Keratinocyte (primary cell): ENCODE measurements at regions not wholly inside any gene's neighbourhood (a gene's known extent, or its start where the extent isn't known, plus 50 kb on each side); places are given as distances from the start of the nearest gene placed in this dataset.

Source experiments
- DNase-seq: peaks from one replicate; pipeline ENCODE4 v3.0.0-alpha.2; 2011; ENCODE audit warnings: low read depth, missing footprints, low spot score
- FAIRE-seq: peaks from 2 replicates; lab custom pipeline; 2011; peaks lifted over from hg19 to GRCh38; lab: Jason Lieb, UNC
- H2AFZ ChIP-seq: 2 replicates; pipeline ENCODE4 v1.6.0; 2012; ENCODE audit warnings: low read length, control low read depth, inconsistent platforms; ENCODE audit not compliant: control insufficient read depth
- H3K27ac ChIP-seq: 2 replicates; pipeline ENCODE4 v1.5.1; 2011; ENCODE audit warnings: low read length; ENCODE audit not compliant: control insufficient read depth, insufficient read depth
- H3K27me3 ChIP-seq: 3 replicates; pipeline ENCODE4 v1.6.0; 2011; ENCODE audit warnings: low read length; ENCODE audit not compliant: control insufficient read depth, insufficient read depth; ENCODE audit errors: extremely low read depth
- H3K36me3 ChIP-seq, 2 experiments: 2 replicates in 1 of 2; 3 replicates in 1 of 2; pipeline ENCODE4 v1.5.1; 2011; ENCODE audit warnings: low read length in 2 of 2, mild to moderate bottlenecking in 1 of 2; ENCODE audit not compliant: control insufficient read depth in 2 of 2, insufficient read depth in 2 of 2; ENCODE audit errors: extremely low read depth in 1 of 2
- H3K4me1 ChIP-seq: 3 replicates; pipeline ENCODE4 v1.5.1; 2011; ENCODE audit warnings: low read length; ENCODE audit not compliant: control insufficient read depth, insufficient read depth; ENCODE audit errors: extremely low read depth
- H3K4me2 ChIP-seq: 3 replicates; pipeline ENCODE4 v1.6.0; 2011; ENCODE audit warnings: low read depth, low read length; ENCODE audit not compliant: control insufficient read depth, insufficient read depth; ENCODE audit errors: extremely low read depth
- H3K4me3 ChIP-seq, 3 experiments: fragments of 200-600 bp in 1 of 3; sonication (generic) in 1 of 3; 2 replicates in 2 of 3; 3 replicates in 1 of 3; pipeline ENCODE4 v1.5.1; 2011 to 2016; ENCODE audit warnings: low read length in 3 of 3, mild to moderate bottlenecking in 3 of 3, control low read depth in 2 of 3, inconsistent platforms in 1 of 3, low read depth in 1 of 3, mixed read lengths in 1 of 3, mixed run types in 1 of 3, moderate library complexity in 1 of 3; ENCODE audit not compliant: control insufficient read depth in 2 of 3, insufficient read depth in 2 of 3; ENCODE audit errors: extremely low read depth in 1 of 3
- H3K79me2 ChIP-seq: 2 replicates; pipeline ENCODE4 v1.6.0; 2012; ENCODE audit warnings: low read length; ENCODE audit not compliant: control insufficient read depth, insufficient read depth
- H3K9ac ChIP-seq: 3 replicates; pipeline ENCODE4 v1.6.0; 2011; ENCODE audit warnings: low read length; ENCODE audit not compliant: control insufficient read depth, insufficient read depth; ENCODE audit errors: extremely low read depth
- H3K9me1 ChIP-seq: 3 replicates; pipeline ENCODE4 v1.6.0; 2011; ENCODE audit warnings: low read length; ENCODE audit not compliant: control insufficient read depth, insufficient read depth; ENCODE audit errors: extremely low read depth
- H3K9me3 ChIP-seq: 2 replicates; pipeline ENCODE4 v1.5.1; 2012; ENCODE audit warnings: low read depth, low read length; ENCODE audit not compliant: control insufficient read depth
- H4K20me1 ChIP-seq: 3 replicates; pipeline ENCODE4 v1.6.0; 2011; ENCODE audit warnings: low read length; ENCODE audit not compliant: control insufficient read depth, insufficient read depth; ENCODE audit errors: extremely low read depth
- CTCF ChIP-seq, 3 experiments: IDR thresholded peaks in 1 of 3; conservative IDR thresholded peaks in 1 of 3; optimal IDR thresholded peaks in 1 of 3; 2 replicates in 2 of 3; 3 replicates in 1 of 3; pipeline versions ENCODE3 to v1.5.1; 2011; ENCODE audit warnings: low read length in 3 of 3, mild to moderate bottlenecking in 3 of 3, moderate library complexity in 2 of 3, control low read depth in 1 of 3, inconsistent platforms in 1 of 3; ENCODE audit not compliant: insufficient read depth in 2 of 3; ENCODE audit errors: extremely low read depth in 1 of 3
- EZH2 ChIP-seq: IDR thresholded peaks from one replicate; pipeline ENCODE4 v1.6.1; 2012; ENCODE audit warnings: inconsistent platforms, mild to moderate bottlenecking, low read length, moderate library complexity
- dilution Hi-C: fragments of 300-500 bp; cut with MboI; formaldehyde crosslinking; loops from one replicate; pipeline ENCODE4 v1.7.0; 2020; ENCODE audit warnings: low sequenced_read_pairs; ENCODE audit not compliant: extremely low pct_ligation_motif_present

- DNase-seq (no peak), FAIRE-seq (no peak)
- Histone ChIP-seq H3K4me1 (no peaks in the 10 kb centered on the region), H4K20me1 (no peaks in the 10 kb centered on the region), H3K9me1 (no peaks in the 10 kb centered on the region), H3K9me3 (no peaks in the 10 kb centered on the region), H3K4me2 (no peak overlapping the region), H3K27me3 (no peaks in the 10 kb centered on the region), H3K79me2 (no peaks in the 10 kb centered on the region), H3K36me3 (no peaks in the 10 kb centered on the region), H3K27ac (no peak overlapping the region), H3K9ac (no peak overlapping the region), H3K4me3 (no peak overlapping the region), H2AFZ (no peak overlapping the region)
- dilution Hi-C loops: no loop called here
- TF ChIP-seq CTCF (optimal IDR thresholded peaks at IDR 0.05 in 1 of 3, IDR thresholded peaks at IDR 0.05 in 1 of 3, conservative IDR thresholded peaks at IDR 0.05 in 1 of 3; ENCODE audit: extremely low read depth in 1 of 3, insufficient read depth in 2 of 3, low read length in 3 of 3) (no peak), EZH2 (no peak)
Observed at GRCh38 chr10:23976275-23976674, 232.7 kb upstream of the KIAA1217 start.

- H3K4me2 ChIP-seq: no peak overlapping the region
- DNase-seq: no peak
- H3K27me3 ChIP-seq: no peaks in the 10 kb centered on the region
- no peaks in the 10 kb centered on the region for H3K36me3 ChIP-seq
- no peaks in the 10 kb centered on the region for H3K79me2 ChIP-seq
- H2AFZ ChIP-seq: no peak overlapping the region
- dilution Hi-C loops: no loop called here
- H3K9me1 ChIP-seq: no peaks in the 10 kb centered on the region
- H3K9ac ChIP-seq: no peak overlapping the region
- no peak overlapping the region for H3K27ac ChIP-seq
- no peak for FAIRE-seq
- H4K20me1 ChIP-seq: no peaks in the 10 kb centered on the region
- no peak overlapping the region for H3K4me3 ChIP-seq
- H3K9me3 ChIP-seq: no peaks in the 10 kb centered on the region
- H3K4me1 ChIP-seq: no peaks in the 10 kb centered on the region
- no peak for TF ChIP-seq EZH2
- TF ChIP-seq CTCF (optimal IDR thresholded peaks at IDR 0.05 in 1 of 3, IDR thresholded peaks at IDR 0.05 in 1 of 3, conservative IDR thresholded peaks at IDR 0.05 in 1 of 3; ENCODE audit: extremely low read depth in 1 of 3, insufficient read depth in 2 of 3, low read length in 3 of 3): no peak
Observed at GRCh38 chr10:23978317-23978716, 230.6 kb upstream of the KIAA1217 start.
